Testis (tissue), 2 donors: ENCODE measurements at regions not wholly inside any gene's neighbourhood (a gene's known extent, or its start where the extent isn't known, plus 50 kb on each side); places are given as distances from the start of the nearest gene placed in this dataset.

Source experiments
- DNase-seq: peaks from one replicate; pipeline ENCODE4 v3.0.0-alpha.2; 2019
- H3K27ac ChIP-seq, 2 donors: fragments of 200-600 bp; sonication (generic); one replicate each; pipeline ENCODE4 v1.5.1; 2019
- H3K27me3 ChIP-seq: fragments of 200-600 bp; sonication (generic); one replicate; pipeline ENCODE4 v1.5.1; 2019
- H3K36me3 ChIP-seq: fragments of 200-600 bp; sonication (generic); one replicate; pipeline ENCODE4 v1.5.1; 2017; ENCODE audit warnings: low read depth; ENCODE audit errors: missing control alignments
- H3K4me1 ChIP-seq: fragments of 200-600 bp; sonication (generic); one replicate; pipeline ENCODE4 v1.5.1; 2019
- H3K4me3 ChIP-seq, 2 donors: fragments of 200-600 bp; sonication (generic); one replicate each; pipeline ENCODE4 v1.5.1; 2017 to 2019
- H3K9me3 ChIP-seq: fragments of 200-600 bp; sonication (generic); one replicate; pipeline ENCODE4 v1.5.1; 2017
- CTCF ChIP-seq, 3 experiments: fragments of 450-650 bp in 2 of 3; fragments of 200-600 bp in 1 of 3; sonication (generic) in 1 of 3; IDR thresholded peaks; one replicate each; pipeline ENCODE4 v1.5.1; 2016 to 2019; ENCODE audit warnings: antibody characterized with exemption in 3 of 3, mild to moderate bottlenecking in 2 of 3, moderate library complexity in 1 of 3
- POLR2A ChIP-seq: fragments of 450-650 bp; IDR thresholded peaks from one replicate; pipeline ENCODE4 v1.6.1; 2017; ENCODE audit warnings: antibody characterized with exemption, mild to moderate bottlenecking, moderate library complexity
- WGBS, 2 donors: methylation state at CpG; one replicate each; pipeline ENCODE4 v1.1.5; 2018; 5-methylcytosine and 5-hydroxymethylcytosine counted together
- intact Hi-C: fragments of 100-400 bp; cut with DNase I; formaldehyde crosslinking; loops from one replicate; pipeline ENCODE4 v1.15.1; 2023; ENCODE audit warnings: low total_unique reads

- no peak overlapping the region for H3K27ac ChIP-seq
- DNase-seq, result no peak
- no peaks in the 10 kb centered on the region for H3K27me3 ChIP-seq
- WGBS, 2 donors, result 75 to 77% methylated on average over 7 to 8 of the region's 8 CpGs
- no peak overlapping the region for H3K4me3 ChIP-seq
- no peaks in the 10 kb centered on the region for H3K4me1 ChIP-seq
- TF ChIP-seq CTCF (IDR thresholded peaks at IDR 0.05) (no peak), POLR2A (no peak)
- no peaks in the 10 kb centered on the region for H3K9me3 ChIP-seq
- intact Hi-C loops, result no loop called here
- H3K36me3 ChIP-seq, result no peaks in the 10 kb centered on the region
Measured at GRCh38 chr3:14333621-14334020, 68.8 kb upstream of the SLC6A6 start.

GRCh38 chr3:14334136-14334535, 68.3 kb upstream of the SLC6A6 start:
- Histone ChIP-seq H3K9me3 (no peaks in the 10 kb centered on the region), H3K4me1 (no peaks in the 10 kb centered on the region), H3K36me3 (no peaks in the 10 kb centered on the region), H3K27me3 (no peaks in the 10 kb centered on the region), H3K27ac (no peak overlapping the region), H3K4me3 (no peak overlapping the region)
- DNase-seq, result no peak
- intact Hi-C loops, result no loop called here
- WGBS, 2 donors, result 87 to 90% methylated on average over 4 of the region's 4 CpGs
- TF ChIP-seq CTCF (IDR thresholded peaks at IDR 0.05) (no peak), POLR2A (no peak)

- Histone ChIP-seq H3K27me3 (no peaks in the 10 kb centered on the region), H3K27ac (no peak overlapping the region), H3K4me1 (no peaks in the 10 kb centered on the region), H3K9me3 (no peaks in the 10 kb centered on the region), H3K4me3 (no peak overlapping the region), H3K36me3 (no peaks in the 10 kb centered on the region)
- DNase-seq, result no peak
- TF ChIP-seq POLR2A, result no peak
- TF ChIP-seq CTCF (IDR thresholded peaks at IDR 0.05), result no peak
- 85 to 87% methylated on average over 6 to 7 of the region's 7 CpGs for WGBS, 2 donors
- intact Hi-C loops, result no loop called here
Measured at GRCh38 chr3:14334936-14335335, 67.5 kb upstream of the SLC6A6 start.

- H3K4me1 ChIP-seq, result no peaks in the 10 kb centered on the region
- no peak for DNase-seq
- 77 to 85% methylated on average over 5 to 10 of the region's 10 CpGs for WGBS, 2 donors
- no peak overlapping the region for H3K4me3 ChIP-seq
- H3K9me3 ChIP-seq, result no peaks in the 10 kb centered on the region
- intact Hi-C loops, result no loop called here
- no peaks in the 10 kb centered on the region for H3K36me3 ChIP-seq
- TF ChIP-seq CTCF (IDR thresholded peaks at IDR 0.05) (no peak), POLR2A (no peak)
- no peak overlapping the region for H3K27ac ChIP-seq
- H3K27me3 ChIP-seq, result no peaks in the 10 kb centered on the region
Measured at GRCh38 chr3:14335774-14336748, 66.3 kb upstream of the SLC6A6 start.
